HEK293T (cell line): ENCODE measurements at regions not wholly inside any gene's neighbourhood (a gene's known extent, or its start where the extent isn't known, plus 50 kb on each side); places are given as distances from the start of the nearest gene placed in this dataset.

Experiments
- CTCF ChIA-PET: fragments of 350-600 bp; formaldehyde crosslinking; extraction: SDS; loops from one replicate; lab custom pipeline; 2021; ENCODE audit warnings: antibody characterized with exemption, inconsistent platforms; lab: Yijun Ruan, JAX
- POLR2A ChIA-PET: fragments of 350-600 bp; formaldehyde crosslinking; extraction: SDS; loops from one replicate; lab custom pipeline; 2020; ENCODE audit warnings: antibody characterized with exemption, inconsistent platforms; lab: Yijun Ruan, JAX
- DNase-seq: peaks from one replicate; pipeline ENCODE4 v3.0.0; 2012; ENCODE audit warnings: mixed read lengths; ENCODE audit errors: extremely low spot score
- ARNT ChIP-seq: fragments of 450-650 bp; IDR thresholded peaks from 2 replicates; pipeline ENCODE4 v1.6.1; 2017; ENCODE audit warnings: mild to moderate bottlenecking
- BHLHE40 ChIP-seq: fragments of 450-650 bp; IDR thresholded peaks from 2 replicates; pipeline ENCODE4 v1.6.1; 2016; ENCODE audit warnings: mild to moderate bottlenecking, moderate library complexity, borderline replicate concordance
- CTBP1 ChIP-seq: fragments of 450-650 bp; IDR thresholded peaks from 2 replicates; pipeline ENCODE4 v1.6.1; 2016; ENCODE audit warnings: borderline replicate concordance
- ELF4 ChIP-seq: fragments of 450-650 bp; IDR thresholded peaks from 2 replicates; pipeline ENCODE4 v1.6.1; 2017; ENCODE audit warnings: antibody characterized with exemption
- FOXA1 ChIP-seq: fragments of 450-650 bp; IDR thresholded peaks from 2 replicates; pipeline ENCODE4 v1.6.1; 2016; ENCODE audit warnings: mild to moderate bottlenecking
- FOXK2 ChIP-seq: fragments of 450-650 bp; IDR thresholded peaks from 2 replicates; pipeline ENCODE4 v1.6.1; 2016; ENCODE audit warnings: mild to moderate bottlenecking
- FOXM1 ChIP-seq: fragments of 450-650 bp; IDR thresholded peaks from 2 replicates; pipeline ENCODE4 v1.6.1; 2017; ENCODE audit warnings: mild to moderate bottlenecking, borderline replicate concordance
- HDGF ChIP-seq: fragments of 450-650 bp; IDR thresholded peaks from 2 replicates; pipeline ENCODE4 v1.6.1; 2017; ENCODE audit warnings: antibody characterized with exemption, borderline replicate concordance
- L3MBTL2 ChIP-seq: fragments of 450-650 bp; conservative IDR thresholded peaks from 2 replicates; pipeline ENCODE4 v1.6.1; 2016; ENCODE audit warnings: mild to moderate bottlenecking
- LEF1 ChIP-seq: fragments of 450-650 bp; IDR thresholded peaks from 2 replicates; pipeline ENCODE4 v1.6.1; 2017; ENCODE audit warnings: mild to moderate bottlenecking, borderline replicate concordance
- NFRKB ChIP-seq: fragments of 450-650 bp; IDR thresholded peaks from 2 replicates; pipeline ENCODE4 v1.6.1; 2016; ENCODE audit warnings: mild to moderate bottlenecking, moderate library complexity
- PKNOX1 ChIP-seq: fragments of 450-650 bp; IDR thresholded peaks from 2 replicates; pipeline ENCODE4 v1.6.1; 2016
- SP1 ChIP-seq: fragments of 450-650 bp; IDR thresholded peaks from 2 replicates; pipeline ENCODE4 v1.6.1; 2017
- SUZ12 ChIP-seq: fragments of 450-650 bp; IDR thresholded peaks from 2 replicates; pipeline ENCODE4 v1.6.1; 2016; ENCODE audit warnings: mild to moderate bottlenecking
- TARDBP ChIP-seq: fragments of 450-650 bp; IDR thresholded peaks from 2 replicates; pipeline ENCODE4 v1.6.1; 2016
- ZNF384 ChIP-seq: fragments of 450-650 bp; IDR thresholded peaks from 2 replicates; pipeline ENCODE4 v1.6.1; 2016

- POLR2A ChIA-PET = no interaction called here
- no peak for DNase-seq
- CTCF ChIA-PET = no interaction called here
- TF ChIP-seq NFRKB (no peak), CTBP1 (no peak), L3MBTL2 (no peak), TARDBP (no peak), HDGF (no peak), ARNT (no peak), FOXM1 (no peak), SUZ12 (no peak), PKNOX1 (no peak), BHLHE40 (no peak), FOXA1 (no peak), ELF4 (no peak), ZNF384 (no peak), LEF1 (no peak), SP1 (no peak), FOXK2 (no peak)
Measured at GRCh38 chr2:18791172-18791797, 201.9 kb upstream of the NT5C1B start.

GRCh38 chr2:18790509-18791171 is 201.3 kb upstream of the NT5C1B start:
- DNase-seq = no peak
- TF ChIP-seq FOXM1 (no peak), FOXA1 (no peak), HDGF (no peak), ARNT (no peak), SP1 (no peak), ELF4 (no peak), CTBP1 (no peak), FOXK2 (no peak), ZNF384 (no peak), TARDBP (no peak), LEF1 (no peak), PKNOX1 (no peak), L3MBTL2 (no peak)
- POLR2A ChIA-PET = no interaction called here
- CTCF ChIA-PET = no interaction called here

GRCh38 chr2:18788592-18788991 is 199.2 kb upstream of the NT5C1B start:
- ChIA-PET POLR2A (no interaction called here), CTCF (no interaction called here)
- TF ChIP-seq CTBP1 = no peak
- TF ChIP-seq ARNT = no peak
- no peak for DNase-seq

- TF ChIP-seq CTBP1 = no peak
- TF ChIP-seq LEF1 = no peak
- no peak for TF ChIP-seq SUZ12
- no peak for TF ChIP-seq FOXK2
Measured at GRCh38 chr2:18787726-18788125, 198.4 kb upstream of the NT5C1B start.

GRCh38 chr2:18784245-18784644 is 194.9 kb upstream of the NT5C1B start:
- DNase-seq = no peak
- TF ChIP-seq NFRKB (no peak), SUZ12 (no peak), HDGF (no peak)
- POLR2A ChIA-PET = no interaction called here
- CTCF ChIA-PET = no interaction called here

More at GRCh38 chr2:18787726-18788125, 198.4 kb upstream of the NT5C1B start:
- DNase-seq = no peak
- ChIA-PET CTCF (no interaction called here), POLR2A (no interaction called here)

- POLR2A ChIA-PET = no interaction called here
- no peak for TF ChIP-seq NFRKB
- no peak for TF ChIP-seq FOXM1
- no peak for TF ChIP-seq CTBP1
- TF ChIP-seq SUZ12 = no peak
- no peak for TF ChIP-seq PKNOX1
- TF ChIP-seq BHLHE40 = no peak
- TF ChIP-seq LEF1 = no peak
- no peak for TF ChIP-seq FOXK2
- CTCF ChIA-PET = interaction anchor here (0.6 kb wide), 1 partner anchor 311 kb away, joined by 5 read pairs; no protein-coding TSS in a partner anchor
- DNase-seq = no peak
Measured at GRCh38 chr2:18781541-18782280, 192.3 kb upstream of the NT5C1B start.
